SU-DHL-6 (cell line): ENCODE measurements at regions not wholly inside any gene's neighbourhood (a gene's known extent, or its start where the extent isn't known, plus 50 kb on each side); places are given as distances from the start of the nearest gene placed in this dataset.

ENCODE experiments used
- CTCF ChIP-seq: fragments of 200-600 bp; sonication (generic); IDR thresholded peaks from one replicate; pipeline ENCODE4 v1.5.1; 2017; ENCODE audit warnings: antibody characterized with exemption, mild to moderate bottlenecking, low read length, moderate library complexity; ENCODE audit not compliant: insufficient read depth, poor library complexity, severe bottlenecking
- EZH2phosphoT487 ChIP-seq: fragments of 200-600 bp; sonication (generic), shearing (Covaris generic); conservative IDR thresholded peaks from 2 replicates; pipeline ENCODE4 v1.6.1; 2018; ENCODE audit warnings: mild to moderate bottlenecking, antibody characterized with exemption, low read length, moderate library complexity, mixed read lengths

GRCh38 chr21:15539376-15539775, 190.4 kb upstream of the USP25 start:
- TF ChIP-seq CTCF: no peak
- no peak for TF ChIP-seq EZH2phosphoT487
